Central memory CD4-positive, alpha-beta T cell (primary cell): ENCODE measurements at regions not wholly inside any gene's neighbourhood (a gene's known extent, or its start where the extent isn't known, plus 50 kb on each side); places are given as distances from the start of the nearest gene placed in this dataset.

Source experiments
- DNase-seq: peaks from one replicate; pipeline ENCODE4 v3.0.0; 2022

- DNase-seq = no peak
Observed at GRCh38 chr3:70899816-70900215, 587.4 kb upstream of the MDFIC2 start.

DNA sequence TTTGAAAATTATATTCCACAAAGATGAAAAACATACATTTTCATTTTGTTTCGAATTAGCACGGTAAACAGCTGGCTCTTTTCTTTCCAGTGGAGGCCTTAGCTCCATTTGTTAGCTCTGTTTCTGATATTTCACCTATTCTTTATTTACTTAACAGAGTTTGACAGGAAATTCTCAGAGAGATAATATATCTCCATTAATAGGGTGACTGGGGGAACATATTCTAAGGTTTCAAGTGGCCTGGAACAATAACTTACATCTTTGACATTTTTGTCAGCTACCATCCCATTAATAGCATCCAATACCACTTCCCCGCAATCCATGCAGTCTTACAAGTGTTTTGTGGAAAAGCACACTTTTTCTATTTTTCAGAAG, 577.6 kb upstream of the MDFIC2 start:
- DNase-seq = no peak

DNA sequence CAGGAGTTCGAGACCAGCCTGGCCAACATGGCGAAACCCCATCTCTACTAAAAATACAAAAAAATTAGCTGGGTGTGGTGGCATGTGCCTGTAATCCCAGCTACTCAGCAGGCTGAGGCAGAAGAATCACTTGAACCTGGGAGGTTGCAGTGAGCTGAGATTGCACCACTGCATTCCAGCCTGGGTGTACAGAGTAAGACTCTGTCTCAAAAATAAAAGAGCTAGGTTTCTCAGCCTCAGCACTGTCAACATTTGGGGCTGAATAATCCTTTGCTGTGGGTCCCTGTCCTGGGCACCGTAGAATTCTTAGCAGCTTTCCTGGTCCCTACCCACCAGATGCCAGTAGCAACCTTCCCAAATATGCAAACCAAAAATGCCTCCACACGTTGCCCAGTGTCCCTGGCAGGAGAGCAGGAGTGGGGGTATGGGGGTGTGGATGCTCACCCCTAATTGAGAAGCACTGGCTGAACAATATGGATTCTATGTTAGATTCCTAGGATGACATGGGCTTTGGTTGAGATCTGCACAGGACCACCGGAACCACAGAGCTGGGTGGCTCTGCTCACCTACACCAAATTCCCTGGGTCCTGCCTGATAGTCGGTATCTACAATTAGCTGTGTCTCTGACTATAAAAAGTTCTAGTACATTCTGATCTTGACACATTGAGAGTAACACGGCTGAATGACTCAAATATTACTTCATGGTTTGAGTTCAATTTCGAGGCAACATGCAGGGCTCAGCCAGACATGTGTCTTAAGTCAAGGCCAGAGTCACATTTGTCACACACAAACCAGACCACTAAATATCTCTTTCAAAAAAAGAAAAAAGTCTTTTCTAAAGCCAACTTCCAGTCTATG, 577.0 kb upstream of the MDFIC2 start:
- no peak for DNase-seq

DNA sequence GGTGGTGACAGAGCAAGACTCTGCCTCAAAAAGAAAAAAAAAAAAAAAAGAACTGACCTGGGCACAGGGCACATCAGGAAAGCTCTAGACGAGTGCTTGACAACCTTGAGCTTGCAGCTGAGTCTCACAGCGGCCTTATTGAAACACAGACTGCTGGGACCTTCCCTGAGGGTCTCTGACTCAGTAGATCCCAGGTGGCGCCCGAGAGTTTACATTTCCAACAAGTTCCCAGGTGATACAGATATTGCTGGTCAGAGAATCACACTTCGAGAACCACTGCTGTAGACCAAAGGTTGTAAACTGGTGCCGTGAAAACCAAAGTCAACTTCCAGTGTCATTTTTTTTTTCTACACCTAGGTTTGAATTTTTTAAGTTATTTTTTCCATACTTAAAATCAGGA, 573.2 kb upstream of the MDFIC2 start:
- DNase-seq = no peak

DNA sequence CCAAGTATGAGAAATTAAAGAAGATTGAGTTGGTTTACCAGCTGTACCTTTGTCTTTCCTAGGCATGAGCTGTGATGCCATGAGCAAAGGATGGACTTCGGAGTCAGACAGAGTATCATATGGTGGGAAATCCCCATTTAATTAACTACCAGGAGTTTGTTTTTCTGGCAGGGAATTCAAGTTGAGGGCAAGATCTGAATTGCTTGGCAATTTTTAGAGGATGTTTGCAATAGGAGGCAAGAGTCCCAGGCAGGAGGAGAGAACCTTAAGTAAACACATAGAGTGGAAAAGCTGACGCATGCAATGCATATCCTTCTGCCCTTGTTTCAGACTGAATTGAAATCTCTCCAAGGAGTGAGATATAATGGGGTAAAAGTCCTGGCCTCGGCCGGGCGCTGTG, 569.7 kb upstream of the MDFIC2 start:
- DNase-seq = no peak

GRCh38 chr3:70880421-70880820, 568.0 kb upstream of the MDFIC2 start:
- no peak for DNase-seq

- no peak for DNase-seq
Observed at GRCh38 chr3:70876154-70876553, 563.7 kb upstream of the MDFIC2 start.

DNA sequence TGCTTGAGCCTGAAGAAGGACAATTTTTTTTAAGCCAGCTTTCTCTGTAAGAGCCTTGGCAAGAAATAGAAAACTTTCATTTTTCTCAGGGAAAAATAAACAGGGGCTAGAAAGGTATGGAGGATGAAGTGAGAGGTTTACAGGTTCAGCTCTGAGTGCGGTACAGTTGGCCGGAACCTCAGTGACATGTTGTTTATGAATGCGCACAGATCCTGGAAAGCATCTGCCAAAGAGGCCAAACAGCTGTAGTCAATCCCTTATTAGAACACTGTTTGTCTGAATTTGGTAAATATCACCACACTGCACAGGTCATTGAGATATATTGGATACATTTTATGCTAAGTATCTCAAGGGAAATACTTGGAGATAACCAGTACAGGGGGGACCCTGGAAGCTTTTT, 561.8 kb upstream of the MDFIC2 start:
- DNase-seq = no peak

DNA sequence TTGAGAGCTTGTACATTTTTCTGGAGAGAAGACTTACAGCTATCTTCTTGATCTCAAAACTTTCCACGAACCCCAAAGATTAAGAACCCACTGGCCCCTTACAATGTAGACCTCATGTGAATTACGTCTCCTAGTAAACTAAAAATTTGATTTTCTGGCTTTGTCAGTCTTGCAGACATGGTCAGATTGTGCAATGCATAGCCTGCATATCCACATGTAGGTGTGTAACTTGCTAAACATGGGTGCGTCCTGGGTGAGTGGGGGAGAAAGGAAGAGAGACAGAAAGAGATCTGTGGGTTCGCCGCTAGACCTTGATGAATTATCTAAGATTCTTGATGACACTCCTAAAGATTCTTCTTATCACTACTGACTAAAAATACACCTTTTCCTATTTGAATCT, 561.2 kb upstream of the MDFIC2 start:
- DNase-seq = no peak

- no peak for DNase-seq
Observed at GRCh38 chr3:70871909-70872656, 559.6 kb upstream of the MDFIC2 start.

GRCh38 chr3:70870576-70870975, 558.1 kb upstream of the MDFIC2 start:
- no peak for DNase-seq

- DNase-seq = no peak
Observed at GRCh38 chr3:70868561-70868960, 556.1 kb upstream of the MDFIC2 start.

DNA sequence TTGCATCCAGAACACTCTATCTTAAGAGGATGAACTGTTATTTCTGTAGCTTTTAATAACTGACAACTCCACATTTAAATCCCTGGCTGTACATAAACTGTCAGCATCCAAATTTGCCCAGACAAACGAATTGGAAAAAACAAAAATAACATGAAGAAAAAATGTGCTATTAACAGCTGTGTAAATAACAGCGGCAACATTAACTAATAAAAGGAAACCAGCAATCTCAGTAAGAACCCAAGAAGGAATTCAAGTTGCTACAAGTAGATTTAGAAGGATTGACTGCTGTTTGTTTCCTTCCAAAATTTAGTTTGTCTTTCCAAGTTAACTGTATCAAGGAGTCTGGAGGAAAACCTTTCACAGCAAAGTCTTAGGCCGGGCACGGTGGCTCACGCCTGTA, 550.6 kb upstream of the MDFIC2 start:
- DNase-seq = no peak

GRCh38 chr3:70861855-70862254, 549.4 kb upstream of the MDFIC2 start:
- DNase-seq = no peak

DNA sequence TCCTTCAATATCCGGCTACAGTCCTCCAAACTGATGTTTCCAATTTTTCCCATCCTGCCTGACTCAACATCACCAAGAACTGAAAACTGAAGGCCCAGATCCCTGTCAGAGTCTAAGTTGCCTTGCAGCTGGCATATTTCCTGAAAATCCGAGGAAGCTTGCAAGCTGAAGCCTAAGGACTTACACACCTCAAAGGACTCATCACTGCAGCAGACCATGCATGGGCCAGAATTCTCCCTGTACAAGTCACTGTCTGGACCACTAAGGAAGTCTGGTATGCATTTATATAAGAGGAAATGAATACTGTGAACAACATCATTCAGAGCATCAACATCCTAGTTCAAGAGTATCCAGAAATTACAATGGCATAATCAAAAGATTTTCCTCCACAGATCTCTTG, 548.8 kb upstream of the MDFIC2 start:
- no peak for DNase-seq

DNA sequence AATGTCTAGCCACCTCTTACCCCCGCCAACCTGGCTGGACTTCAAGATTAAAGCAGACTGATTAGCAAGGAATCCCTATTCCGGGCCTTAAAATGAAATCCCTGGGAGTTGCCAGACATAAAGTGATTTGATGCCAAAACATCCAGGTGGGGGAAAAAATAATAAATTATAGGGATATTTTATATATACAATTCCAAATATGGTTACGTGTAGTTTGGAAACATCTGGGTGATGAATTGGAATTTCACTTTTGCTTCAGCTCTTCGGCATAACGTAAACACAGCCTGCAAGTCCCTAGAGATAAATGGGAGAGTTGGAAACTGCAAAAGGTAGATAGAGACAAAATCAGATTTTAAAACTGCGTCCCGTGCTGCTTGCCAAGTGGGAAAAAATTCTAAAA, 545.5 kb upstream of the MDFIC2 start:
- DNase-seq = no peak

DNA sequence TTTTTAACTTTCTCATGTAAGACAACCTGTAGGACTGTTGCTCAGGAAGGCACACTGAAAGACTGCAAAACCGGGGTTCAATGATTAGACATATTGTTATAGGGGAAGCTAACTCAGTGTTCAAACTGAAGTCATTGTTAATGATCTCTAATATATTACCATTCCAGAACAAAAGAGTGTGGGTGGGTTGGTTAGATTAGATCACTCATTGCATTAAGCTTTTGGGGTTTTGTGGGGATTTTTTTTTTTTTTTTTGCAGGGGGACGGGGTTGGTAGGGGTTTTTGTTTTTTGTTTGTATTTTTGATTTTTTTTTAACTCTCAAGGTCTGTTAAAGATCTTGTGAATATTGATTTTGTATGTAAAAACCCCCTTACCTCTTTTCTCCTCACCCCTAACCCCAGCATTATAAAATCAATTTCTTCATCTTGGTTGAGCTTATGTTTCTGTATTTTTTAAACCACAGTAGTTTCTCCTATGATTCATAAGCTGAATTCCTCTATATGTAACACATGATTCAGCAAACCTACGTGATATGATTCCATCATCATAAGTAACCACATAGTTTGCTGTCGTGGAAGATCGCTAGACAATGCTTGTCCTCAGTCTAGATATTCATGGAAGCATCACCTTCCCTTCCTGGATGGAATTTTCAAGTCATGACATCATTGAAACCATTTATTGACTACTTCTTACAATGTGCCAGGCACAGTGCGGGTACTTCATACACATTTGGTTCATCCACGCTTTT, 544.1 kb upstream of the MDFIC2 start:
- DNase-seq = no peak

DNA sequence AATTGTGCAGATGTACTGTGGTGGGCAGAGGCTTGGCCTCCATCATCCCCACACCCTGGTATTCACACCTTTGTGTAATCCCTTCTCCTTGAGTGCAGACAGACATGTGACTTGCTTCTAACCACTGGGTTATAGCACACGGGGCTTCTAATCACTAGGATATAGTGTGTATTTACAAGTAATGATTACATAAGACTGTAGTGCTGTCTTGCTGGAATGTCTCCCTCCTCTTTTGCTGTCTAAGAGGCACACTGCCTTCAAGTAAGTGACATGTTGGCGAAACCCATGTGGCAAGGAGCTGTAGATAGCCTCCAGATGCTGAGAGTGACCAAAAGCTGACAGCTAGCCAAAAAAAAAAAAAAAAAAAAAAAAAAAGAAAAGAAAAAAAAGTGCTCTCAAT, 542.7 kb upstream of the MDFIC2 start:
- DNase-seq = no peak

DNA sequence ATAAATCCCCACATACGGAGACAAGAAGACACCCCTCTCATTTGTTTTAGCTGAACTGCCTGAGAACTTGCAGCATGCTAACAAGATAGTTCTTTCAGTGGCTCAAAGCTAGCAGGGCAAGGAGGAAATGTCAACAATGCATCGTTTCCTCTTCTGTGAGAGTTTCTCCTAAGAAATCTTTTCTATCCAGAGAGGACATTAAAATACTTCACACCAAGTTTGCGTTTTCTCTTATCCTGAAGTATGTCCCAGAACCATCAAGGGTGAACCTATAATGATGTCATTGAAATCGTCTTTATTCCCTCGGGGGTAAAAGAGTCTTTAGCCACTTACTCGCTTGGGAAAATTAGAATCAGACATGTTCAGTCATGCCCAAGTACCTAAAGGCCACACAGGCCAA, 541.7 kb upstream of the MDFIC2 start:
- DNase-seq = no peak

DNA sequence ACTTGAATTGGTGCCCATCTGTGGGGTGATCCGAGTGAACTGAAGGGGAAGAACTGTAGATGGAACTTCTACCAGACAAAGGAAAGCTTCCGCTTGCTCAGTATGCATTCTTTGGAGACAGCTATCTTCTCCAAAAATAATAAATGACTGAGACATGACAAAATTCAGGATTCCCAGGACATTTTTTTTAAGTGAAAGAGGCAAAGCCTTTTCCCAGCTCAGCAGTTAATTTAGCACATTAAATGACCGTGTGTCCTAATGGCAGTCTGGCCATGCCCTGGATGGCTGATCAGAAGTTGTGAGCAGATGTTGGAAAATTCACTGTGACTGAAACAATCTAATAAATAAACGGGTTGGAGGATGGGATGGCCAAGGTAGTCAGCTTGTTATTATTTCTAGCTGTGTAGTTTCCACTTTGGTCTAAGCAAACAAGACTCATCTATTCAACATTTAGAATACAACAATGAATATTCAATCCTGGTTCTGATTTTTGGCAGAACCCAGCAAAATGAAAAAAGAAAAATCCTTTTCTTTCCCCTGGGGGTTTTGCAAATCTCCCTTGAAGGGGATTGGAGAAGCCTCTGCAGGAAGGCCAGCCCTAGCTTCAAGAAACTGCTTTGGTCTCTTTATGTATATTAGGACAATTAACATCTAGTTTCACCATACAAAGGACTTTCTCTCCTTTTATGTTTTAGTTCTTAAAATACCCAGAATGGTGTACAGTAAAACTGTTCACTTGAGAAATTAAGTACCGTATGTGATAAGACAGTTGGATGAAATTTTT, 540.9 kb upstream of the MDFIC2 start:
- DNase-seq = no peak

- no peak for DNase-seq
Observed at GRCh38 chr3:70849911-70850699, 537.7 kb upstream of the MDFIC2 start.
